AG09309 (cell line): ENCODE measurements at regions not wholly inside any gene's neighbourhood (a gene's known extent, or its start where the extent isn't known, plus 50 kb on each side); places are given as distances from the start of the nearest gene placed in this dataset.

Experiments used
- DNase-seq: peaks from one replicate; pipeline ENCODE4 v3.0.0-alpha.2; 2010; ENCODE audit warnings: low read depth
- H3K4me3 ChIP-seq: 2 replicates; pipeline ENCODE4 v1.5.1; 2011; ENCODE audit warnings: mild to moderate bottlenecking, low read depth, low read length, moderate library complexity; ENCODE audit not compliant: control insufficient read depth
- CTCF ChIP-seq: IDR thresholded peaks from 2 replicates; pipeline ENCODE4 v1.5.1; 2011; ENCODE audit warnings: mild to moderate bottlenecking, low read depth, low read length, inconsistent platforms; ENCODE audit not compliant: insufficient read depth, control insufficient read depth; ENCODE audit errors: missing control alignments

DNA sequence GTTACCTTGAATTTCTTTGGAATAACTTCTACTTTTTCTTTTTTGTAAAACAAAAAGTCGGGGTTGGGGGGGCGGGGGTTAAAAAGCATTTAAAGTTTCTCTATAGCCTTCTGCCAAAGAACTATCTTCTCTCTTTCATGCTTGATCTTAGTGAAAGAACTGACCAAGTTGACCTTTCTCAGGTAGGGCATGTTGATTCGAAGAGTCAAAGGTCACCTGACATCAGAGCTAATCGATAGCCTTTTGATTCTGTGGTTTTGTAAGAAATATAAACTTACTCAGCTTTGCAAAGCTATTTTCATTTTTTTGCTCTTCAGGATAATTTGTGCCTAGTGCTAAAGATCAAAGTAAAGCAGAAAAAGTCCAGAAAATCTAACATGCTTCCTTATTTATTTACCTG, 181.5 kb downstream of the IRS2 start:
- DNase-seq: no peak
- H3K4me3 ChIP-seq: no peak overlapping the region
- no peak for TF ChIP-seq CTCF

GRCh38 chr13:109602356-109602755, 184.0 kb downstream of the IRS2 start:
- TF ChIP-seq CTCF: no peak
- H3K4me3 ChIP-seq: no peak overlapping the region
- no peak for DNase-seq

GRCh38 chr13:109599901-109600657, 186.3 kb downstream of the IRS2 start:
- no peak overlapping the region for H3K4me3 ChIP-seq
- no peak for DNase-seq
- no peak for TF ChIP-seq CTCF

GRCh38 chr13:109595471-109595870, 190.9 kb downstream of the IRS2 start:
- no peak overlapping the region for H3K4me3 ChIP-seq

GRCh38 chr13:109593230-109593629, 193.2 kb downstream of the IRS2 start:
- no peak for TF ChIP-seq CTCF
- no peak for DNase-seq
- no peak overlapping the region for H3K4me3 ChIP-seq

More at GRCh38 chr13:109595471-109595870, 190.9 kb downstream of the IRS2 start:
- no peak for TF ChIP-seq CTCF
- DNase-seq: peak; percentile 18

GRCh38 chr13:109592770-109593169, 193.6 kb downstream of the IRS2 start:
- no peak overlapping the region for H3K4me3 ChIP-seq
- TF ChIP-seq CTCF: no peak
- DNase-seq: no peak
